ENCODE measurements at regions not wholly inside any gene's neighbourhood (a gene's known extent, or its start where the extent isn't known, plus 50 kb on each side); places are given as distances from the start of the nearest gene placed in this dataset.

- no peak for DNase-seq
- H3K27ac ChIP-seq: no peak overlapping the region
- no peaks in the 10 kb centered on the region for H3K36me3 ChIP-seq (replicated peaks)
- in situ Hi-C loops (cut with HindIII; ENCODE audit: low pct_ligation_motif_present, low sequenced_read_pairs): no loop called here
- TF ChIP-seq CTCF (IDR thresholded peaks at IDR 0.05; ENCODE audit: low read depth, low read length, missing control alignments): no peak
- no peak overlapping the region for H3K4me3 ChIP-seq (ENCODE audit: low read depth, low read length)
- no peaks in the 10 kb centered on the region for H3K27me3 ChIP-seq (replicated peaks)
Measured at GRCh38 chr12:131372706-131373195, 338.1 kb upstream of the SFSWAP start.

DNA sequence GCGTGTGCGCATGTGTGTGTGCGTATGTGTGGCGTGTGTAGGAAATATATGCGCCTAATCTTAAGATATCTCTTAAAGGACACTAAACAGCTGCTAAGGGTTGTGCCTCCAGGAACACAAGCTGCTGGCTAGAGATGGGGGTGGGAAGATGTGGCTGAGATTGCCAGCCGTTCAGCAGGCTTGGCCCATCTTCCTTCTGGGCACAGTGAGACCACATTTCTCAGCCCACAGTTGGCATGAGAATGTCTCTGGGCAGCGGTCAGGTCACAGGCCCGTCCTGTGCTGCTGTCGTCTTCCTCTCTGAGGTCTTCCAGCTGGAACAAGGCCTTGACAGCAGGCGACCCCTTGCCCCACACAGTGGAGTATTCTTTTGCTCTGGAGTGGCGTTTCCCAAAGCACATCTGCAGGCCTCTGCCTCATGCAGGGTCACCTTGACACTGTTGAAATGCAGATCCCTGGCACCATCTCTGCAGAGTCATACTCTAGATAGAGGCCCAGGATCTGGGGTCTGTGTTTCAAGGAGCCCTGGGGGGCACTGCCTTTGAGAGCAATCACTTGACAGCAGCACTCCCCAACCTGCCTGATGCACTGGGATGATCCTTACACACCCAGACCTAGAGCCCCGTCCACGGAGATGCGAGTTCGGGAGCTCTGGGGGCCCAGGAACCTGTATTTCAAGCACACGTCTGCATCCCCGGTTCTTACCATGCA lies 335.5 kb upstream of the SFSWAP start:
- H3K27me3 ChIP-seq (replicated peaks): no peaks in the 10 kb centered on the region
- DNase-seq: no peak
- no peak overlapping the region for H3K27ac ChIP-seq
- no peak for TF ChIP-seq CTCF (IDR thresholded peaks at IDR 0.05; ENCODE audit: low read depth, low read length, missing control alignments)
- no peak overlapping the region for H3K4me3 ChIP-seq (ENCODE audit: low read depth, low read length)
- H3K36me3 ChIP-seq (replicated peaks): no peaks in the 10 kb centered on the region
- in situ Hi-C loops (cut with HindIII; ENCODE audit: low pct_ligation_motif_present, low sequenced_read_pairs): no loop called here

- in situ Hi-C loops (cut with HindIII; ENCODE audit: low pct_ligation_motif_present, low sequenced_read_pairs): no loop called here
- no peak overlapping the region for H3K27ac ChIP-seq
- no peak for DNase-seq
Measured at GRCh38 chr12:131375972-131376345, 334.9 kb upstream of the SFSWAP start.

GRCh38 chr12:131378176-131378842 lies 332.6 kb upstream of the SFSWAP start:
- no peak for TF ChIP-seq CTCF (IDR thresholded peaks at IDR 0.05; ENCODE audit: low read depth, low read length, missing control alignments)
- no peak for DNase-seq
- in situ Hi-C loops (cut with HindIII; ENCODE audit: low pct_ligation_motif_present, low sequenced_read_pairs): no loop called here
- H3K27ac ChIP-seq: no peak overlapping the region
- no peak overlapping the region for H3K4me3 ChIP-seq (ENCODE audit: low read depth, low read length)
- no peaks in the 10 kb centered on the region for H3K36me3 ChIP-seq (replicated peaks)
- no peaks in the 10 kb centered on the region for H3K27me3 ChIP-seq (replicated peaks)

More at GRCh38 chr12:131375972-131376345, 334.9 kb upstream of the SFSWAP start:
- Histone ChIP-seq H3K27me3 (replicated peaks) (no peaks in the 10 kb centered on the region), H3K4me3 (ENCODE audit: low read depth, low read length) (no peak overlapping the region), H3K36me3 (replicated peaks) (no peaks in the 10 kb centered on the region)
- no peak for TF ChIP-seq CTCF (IDR thresholded peaks at IDR 0.05; ENCODE audit: low read depth, low read length, missing control alignments)

DNA sequence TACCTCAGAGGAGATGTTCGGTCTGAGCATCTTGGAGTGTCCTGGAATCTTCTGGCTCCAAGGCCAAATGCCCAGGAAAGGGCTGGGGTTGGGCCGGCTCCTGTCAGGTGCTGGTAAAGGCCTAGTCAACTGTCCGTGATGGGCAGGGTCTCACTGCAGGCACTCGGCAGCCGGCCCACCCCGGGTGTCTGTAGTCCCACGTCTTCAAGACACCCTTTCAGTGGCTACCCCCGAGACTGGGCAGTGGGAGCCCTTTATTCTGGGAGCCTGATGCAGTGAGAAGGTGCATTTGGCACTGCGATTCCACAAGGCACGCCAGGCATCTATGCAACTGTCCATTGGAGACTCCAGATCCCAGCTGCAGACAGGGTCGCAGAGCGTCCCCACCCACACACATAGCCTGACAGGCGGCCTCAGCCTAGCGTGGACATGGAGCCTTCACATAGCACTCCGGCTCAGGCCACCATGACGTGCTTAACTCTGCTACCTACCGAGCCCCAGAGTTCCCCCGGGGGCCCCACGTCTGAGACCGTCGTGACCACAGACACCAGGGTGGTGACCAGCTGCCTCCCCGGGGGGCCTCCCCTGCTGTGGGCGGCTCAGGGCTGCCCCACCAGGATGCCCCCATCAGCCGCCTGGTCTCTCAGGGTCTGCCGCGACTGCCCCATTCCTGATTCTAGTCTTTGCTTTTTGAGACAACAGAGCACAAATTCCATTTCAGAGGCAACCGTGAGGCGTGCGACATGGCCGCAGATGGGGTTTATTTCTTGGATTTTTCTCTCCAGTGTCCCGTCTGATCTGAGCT lies 331.8 kb upstream of the SFSWAP start:
- in situ Hi-C loops (cut with HindIII; ENCODE audit: low pct_ligation_motif_present, low sequenced_read_pairs): no loop called here
- Histone ChIP-seq H3K36me3 (replicated peaks) (no peaks in the 10 kb centered on the region), H3K27me3 (replicated peaks) (no peaks in the 10 kb centered on the region), H3K4me3 (ENCODE audit: low read depth, low read length) (no peak overlapping the region), H3K27ac (no peak overlapping the region)
- no peak for DNase-seq
- TF ChIP-seq CTCF (IDR thresholded peaks at IDR 0.05; ENCODE audit: low read depth, low read length, missing control alignments): no peak

Data from brain microvascular endothelial cell (primary cell).